Right lobe of liver (tissue), 4 donors: ENCODE measurements at regions not wholly inside any gene's neighbourhood (a gene's known extent, or its start where the extent isn't known, plus 50 kb on each side); places are given as distances from the start of the nearest gene placed in this dataset.

Experiments used
- CTCF ChIP-seq, 4 donors: fragments of 200-600 bp in 3 of 4; fragments of 450-650 bp in 1 of 4; IDR thresholded peaks; one replicate each; pipeline versions ENCODE4 v1.5.1 to v1.8.0; 2016 to 2022; ENCODE audit warnings: antibody characterized with exemption in 4 of 4, mild to moderate bottlenecking in 2 of 4
- POLR2A ChIP-seq: fragments of 450-650 bp; IDR thresholded peaks from one replicate; pipeline ENCODE4 v1.6.1; 2017; ENCODE audit warnings: antibody characterized with exemption, mild to moderate bottlenecking
- donor health status: DM: no; HTN: no; CAD: no.
- donor health status: DM: no; HTN: no; CAD: no.
- donor health status: DM: no; HTN: yes; CAD: no.

GRCh38 chr7:54674891-54675290 is 84.1 kb downstream of the SEC61G start:
- TF ChIP-seq CTCF (IDR thresholded peaks at IDR 0.05): no peak
- no peak for TF ChIP-seq POLR2A
